Endothelial cell of umbilical vein (primary cell): ENCODE measurements at regions not wholly inside any gene's neighbourhood (a gene's known extent, or its start where the extent isn't known, plus 50 kb on each side); places are given as distances from the start of the nearest gene placed in this dataset.

Source experiments
- BruUV-seq: library from RNA; stranded (reverse); fragments of 400-500 nt; replicated peaks from 2 replicates; lab custom pipeline; 2021; lab: Mats Ljungman, UMichigan
- CTCF ChIA-PET: fragments of 300-600, 350-600 bp; sonication (Branson Sonifier 250); formaldehyde crosslinking; loops from one replicate; lab custom pipeline; 2021; ENCODE audit warnings: antibody characterized with exemption, inconsistent platforms; lab: Charles Lee
- POLR2A ChIA-PET: fragments of 300-600, 350-600 bp; sonication (Branson Sonifier 250); formaldehyde crosslinking; loops from one replicate; lab custom pipeline; 2021; ENCODE audit warnings: antibody characterized with exemption, inconsistent platforms; lab: Charles Lee
- DNase-seq: peaks from one replicate; pipeline ENCODE4 v3.0.0-alpha.2; 2011; ENCODE audit warnings: low read depth, low spot score
- FAIRE-seq: peaks from 2 replicates; lab custom pipeline; 2011; peaks lifted over from hg19 to GRCh38; lab: Jason Lieb, UNC
- H2AFZ ChIP-seq: 2 replicates; pipeline ENCODE4 v1.6.0; 2012; ENCODE audit warnings: low read depth, low read length, control low read depth, inconsistent platforms
- H3K27ac ChIP-seq: 2 replicates; pipeline ENCODE4 v1.5.1; 2011; ENCODE audit warnings: low read depth, mild to moderate bottlenecking, control low read depth, low read length, moderate library complexity; ENCODE audit not compliant: insufficient read depth
- H3K27me3 ChIP-seq, 2 experiments: 2 replicates each; pipeline versions ENCODE4 v1.6.0 to v1.6.1; 2011; ENCODE audit warnings: low read length in 2 of 2, mixed read lengths in 1 of 2; ENCODE audit not compliant: control insufficient read depth in 2 of 2, insufficient read depth in 2 of 2
- H3K36me3 ChIP-seq, 2 experiments: 2 replicates in 1 of 2; 3 replicates in 1 of 2; pipeline ENCODE4 v1.5.1; 2011; ENCODE audit warnings: low read length in 2 of 2, mild to moderate bottlenecking in 1 of 2, moderate library complexity in 1 of 2; ENCODE audit not compliant: control insufficient read depth in 2 of 2, insufficient read depth in 2 of 2; ENCODE audit errors: extremely low read depth in 1 of 2
- H3K4me1 ChIP-seq: 3 replicates; pipeline ENCODE4 v1.5.1; 2011; ENCODE audit warnings: mild to moderate bottlenecking, low read length; ENCODE audit not compliant: control insufficient read depth, insufficient read depth; ENCODE audit errors: extremely low read depth
- H3K4me2 ChIP-seq: 2 replicates; pipeline ENCODE4 v1.6.1; 2011; ENCODE audit warnings: low read length, control low read depth, mixed read lengths; ENCODE audit not compliant: insufficient read depth
- H3K4me3 ChIP-seq, 3 experiments: fragments of 200-600 bp in 1 of 3; sonication (generic), shearing (Covaris generic) in 1 of 3; replicated peaks in 1 of 3; 2 replicates each; pipeline ENCODE4 v1.5.1; 2011 to 2016; ENCODE audit warnings: control low read depth in 3 of 3, low read length in 3 of 3, mild to moderate bottlenecking in 2 of 3, inconsistent platforms in 1 of 3, low read depth in 1 of 3, moderate library complexity in 1 of 3; ENCODE audit not compliant: insufficient read depth in 1 of 3
- H3K79me2 ChIP-seq: 2 replicates; pipeline ENCODE4 v1.6.0; 2012; ENCODE audit warnings: low read length, inconsistent platforms; ENCODE audit not compliant: control insufficient read depth, insufficient read depth
- H3K9ac ChIP-seq: replicated peaks from 2 replicates; pipeline ENCODE3; 2011; ENCODE audit warnings: low read length, control low read depth; ENCODE audit not compliant: insufficient read depth; ENCODE audit errors: extremely low read depth
- H3K9me1 ChIP-seq: replicated peaks from 3 replicates; pipeline ENCODE4 v1.6.0; 2011; ENCODE audit warnings: mild to moderate bottlenecking, low read length; ENCODE audit not compliant: control insufficient read depth, insufficient read depth; ENCODE audit errors: extremely low read depth
- H3K9me3 ChIP-seq: replicated peaks from 2 replicates; pipeline ENCODE4 v1.5.1; 2012; ENCODE audit warnings: low read length, inconsistent platforms; ENCODE audit not compliant: control insufficient read depth, insufficient read depth
- H4K20me1 ChIP-seq: replicated peaks from 2 replicates; pipeline ENCODE3; 2011; ENCODE audit warnings: mild to moderate bottlenecking, low read length; ENCODE audit not compliant: control insufficient read depth, insufficient read depth; ENCODE audit errors: extremely low read depth
- CTCF ChIP-seq, 2 donors: IDR thresholded peaks; 1 replicate in 1 of 2; 2 replicates in 1 of 2; pipeline ENCODE4 v1.5.1; 2011; ENCODE audit warnings: low read length in 2 of 2, mild to moderate bottlenecking in 2 of 2, moderate library complexity in 2 of 2, control low read depth in 1 of 2, inconsistent platforms in 1 of 2, low read depth in 1 of 2; ENCODE audit not compliant: insufficient read depth in 1 of 2; ENCODE audit errors: extremely low read depth in 1 of 2
- EZH2 ChIP-seq: IDR thresholded peaks from 2 replicates; pipeline ENCODE4 v1.6.1; 2012; ENCODE audit warnings: borderline replicate concordance, low read depth, mild to moderate bottlenecking, moderate library complexity, low read length, inconsistent platforms; ENCODE audit not compliant: severe bottlenecking
- FOS ChIP-seq: IDR thresholded peaks from 2 replicates; pipeline ENCODE4 v1.6.1; 2011; ENCODE audit warnings: mild to moderate bottlenecking, low read length, moderate library complexity, borderline replicate concordance; ENCODE audit not compliant: insufficient read depth
- GATA2 ChIP-seq: IDR thresholded peaks from 2 replicates; pipeline ENCODE4 v1.7.0; 2011; ENCODE audit warnings: low read depth, mild to moderate bottlenecking, moderate library complexity, mixed read lengths, low read length; ENCODE audit not compliant: insufficient read length, insufficient read depth
- JUN ChIP-seq: IDR thresholded peaks from 2 replicates; pipeline ENCODE4 v1.6.1; 2011; ENCODE audit warnings: borderline replicate concordance, low read depth; ENCODE audit not compliant: insufficient read length, insufficient read depth
- MAX ChIP-seq: IDR thresholded peaks from 2 replicates; pipeline ENCODE4 v1.6.1; 2011; ENCODE audit not compliant: insufficient read depth, insufficient read length
- MYC ChIP-seq: IDR thresholded peaks from one replicate; pipeline ENCODE4 v1.6.1; 2011; ENCODE audit warnings: mild to moderate bottlenecking, low read depth, low read length
- POLR2A ChIP-seq: IDR thresholded peaks from 2 replicates; pipeline ENCODE4 v1.6.1; 2012; ENCODE audit warnings: low read depth, mild to moderate bottlenecking, control low read depth, low read length
- POLR2AphosphoS5 ChIP-seq: IDR thresholded peaks from 2 replicates; pipeline ENCODE4 v1.6.1; 2012; ENCODE audit warnings: low read depth, mild to moderate bottlenecking, control low read depth, low read length, moderate library complexity; ENCODE audit not compliant: insufficient read depth
- dilution Hi-C: fragments of 300-500 bp; cut with MboI; formaldehyde crosslinking; loops from one replicate; pipeline ENCODE4 v1.15.0; 2019; ENCODE audit warnings: low sequenced_read_pairs; ENCODE audit not compliant: extremely low pct_ligation_motif_present
- intact Hi-C: fragments of 100-400 bp; cut with micrococcal nuclease; formaldehyde crosslinking; loops from one replicate; pipeline ENCODE4 v1.10.0; 2022

GRCh38 chr7:52518869-52519268, 516.6 kb upstream of the POM121L12 start:
- H3K9me3 ChIP-seq: no peaks in the 10 kb centered on the region
- no peak for TF ChIP-seq MYC
- no peak for TF ChIP-seq EZH2
- no peak for TF ChIP-seq MAX
- TF ChIP-seq POLR2AphosphoS5: no peak
- no peak for TF ChIP-seq POLR2A
- TF ChIP-seq JUN: no peak
- TF ChIP-seq GATA2: no peak
- TF ChIP-seq CTCF (IDR thresholded peaks at IDR 0.05; ENCODE audit: extremely low read depth in 1 of 2, insufficient read depth in 1 of 2, low read depth in 1 of 2, low read length in 2 of 2): no peak
- no peak for TF ChIP-seq FOS
- H3K9me1 ChIP-seq: no peaks in the 10 kb centered on the region
- H4K20me1 ChIP-seq: no peaks in the 10 kb centered on the region
- POLR2A ChIA-PET: no interaction called here
- no peaks in the 10 kb centered on the region for H3K4me1 ChIP-seq
- intact Hi-C loops: no loop called here
- CTCF ChIA-PET: interaction anchor here (1.4 kb wide), 1 partner anchor 19 kb away, joined by 3 read pairs; no protein-coding TSS in a partner anchor
- H3K9ac ChIP-seq: no peak overlapping the region
- H3K36me3 ChIP-seq: no peaks in the 10 kb centered on the region
- dilution Hi-C loops: no loop called here
- H2AFZ ChIP-seq: no peak overlapping the region
- H3K4me2 ChIP-seq: no peak overlapping the region
- FAIRE-seq: no peak
- BruUV-seq: no TSS peak
- H3K4me3 ChIP-seq: no peak overlapping the region
- DNase-seq: no peak
- no peak overlapping the region for H3K27ac ChIP-seq
- no peaks in the 10 kb centered on the region for H3K27me3 ChIP-seq
- no peaks in the 10 kb centered on the region for H3K79me2 ChIP-seq
